Activated naive CD4-positive, alpha-beta T cell treated with anti-CD3 and anti-CD28 coated beads, Interleukin-2, amount 10 ng/mL, durations not matched to agents 7 days and 5 days (primary cell): ENCODE measurements at regions not wholly inside any gene's neighbourhood (a gene's known extent, or its start where the extent isn't known, plus 50 kb on each side); places are given as distances from the start of the nearest gene placed in this dataset.
"Not testable (repeated sequence)": the region's sequence is repeated elsewhere in the genome, so short reads cannot be mapped to it uniquely, and the experiment has no call there.

Experiments used
- CTCF ChIA-PET: fragments of 350-600 bp; sonication (Branson Sonifier 250); formaldehyde crosslinking; loops from one replicate; lab custom pipeline; 2021; ENCODE audit warnings: antibody characterized with exemption; lab: Charles Lee
- DNase-seq: peaks from one replicate; pipeline ENCODE4 v3.0.0-alpha.2; 2020
- H3K27ac Mint-ChIP-seq: one replicate; pipeline ENCODE4 v1.8.0; 2021; ENCODE audit warnings: mild to moderate bottlenecking, moderate library complexity, mixed read lengths
- H3K27me3 Mint-ChIP-seq: one replicate; pipeline ENCODE4 v1.8.0; 2021; ENCODE audit warnings: mild to moderate bottlenecking, mixed read lengths
- H3K36me3 Mint-ChIP-seq: one replicate; pipeline ENCODE4 v1.8.0; 2021; ENCODE audit warnings: mixed read lengths
- H3K4me1 Mint-ChIP-seq: one replicate; pipeline ENCODE4 v1.8.0; 2021; ENCODE audit warnings: mixed read lengths
- H3K4me3 Mint-ChIP-seq: one replicate; pipeline ENCODE4 v1.8.0; 2021; ENCODE audit warnings: mild to moderate bottlenecking, moderate library complexity, mixed read lengths
- H3K9me3 Mint-ChIP-seq: one replicate; pipeline ENCODE4 v1.8.0; 2021; ENCODE audit warnings: mixed read lengths

- Mint-ChIP-seq H3K27ac (no peak overlapping the region), H3K36me3 (no peaks in the 10 kb centered on the region), H3K9me3 (peaks cover 1% of the 10 kb centered on the region), H3K27me3 (no peaks in the 10 kb centered on the region), H3K4me3 (no peak overlapping the region), H3K4me1 (no peaks in the 10 kb centered on the region)
- no peak for DNase-seq
- CTCF ChIA-PET, result no interaction called here
Observed at GRCh38 chr3:118213892-118214291, 820.8 kb downstream of the IGSF11 start.

GRCh38 chr3:118226206-118226605 lies 808.4 kb downstream of the IGSF11 start:
- no peaks in the 10 kb centered on the region for H3K27me3 Mint-ChIP-seq
- no peak for DNase-seq
- no peak overlapping the region for H3K4me3 Mint-ChIP-seq
- CTCF ChIA-PET, result no interaction called here
- no peaks in the 10 kb centered on the region for H3K4me1 Mint-ChIP-seq
- H3K36me3 Mint-ChIP-seq, result no peaks in the 10 kb centered on the region
- H3K9me3 Mint-ChIP-seq, result peaks cover 13% of the 10 kb centered on the region
- no peak overlapping the region for H3K27ac Mint-ChIP-seq

GRCh38 chr3:118227191-118227590 lies 807.5 kb downstream of the IGSF11 start:
- Mint-ChIP-seq H3K4me1 (no peaks in the 10 kb centered on the region), H3K27me3 (no peaks in the 10 kb centered on the region), H3K9me3 (peaks cover 10% of the 10 kb centered on the region), H3K36me3 (no peaks in the 10 kb centered on the region), H3K27ac (no peak overlapping the region), H3K4me3 (no peak overlapping the region)
- DNase-seq, result no peak
- CTCF ChIA-PET, result no interaction called here

- Mint-ChIP-seq H3K4me3 (no peak overlapping the region), H3K36me3 (no peaks in the 10 kb centered on the region), H3K27me3 (no peaks in the 10 kb centered on the region), H3K4me1 (no peaks in the 10 kb centered on the region), H3K9me3 (peaks cover 6% of the 10 kb centered on the region), H3K27ac (no peak overlapping the region)
- no peak for DNase-seq
- CTCF ChIA-PET, result no interaction called here
Observed at GRCh38 chr3:118228151-118228550, 806.5 kb downstream of the IGSF11 start.

- DNase-seq, result no peak
- Mint-ChIP-seq H3K27ac (no peak overlapping the region), H3K4me3 (no peak overlapping the region), H3K9me3 (peaks cover 6% of the 10 kb centered on the region), H3K27me3 (no peaks in the 10 kb centered on the region), H3K4me1 (no peaks in the 10 kb centered on the region), H3K36me3 (no peaks in the 10 kb centered on the region)
- CTCF ChIA-PET, result no interaction called here
Observed at GRCh38 chr3:118229196-118229595, 805.5 kb downstream of the IGSF11 start.

GRCh38 chr3:118231578-118231977 lies 803.1 kb downstream of the IGSF11 start:
- Mint-ChIP-seq H3K4me3 (no peak overlapping the region), H3K27me3 (no peaks in the 10 kb centered on the region), H3K36me3 (no peaks in the 10 kb centered on the region), H3K4me1 (no peaks in the 10 kb centered on the region), H3K27ac (no peak overlapping the region), H3K9me3 (peaks cover 6% of the 10 kb centered on the region)
- DNase-seq, result no peak
- CTCF ChIA-PET, result no interaction called here

GRCh38 chr3:118239253-118239652 lies 795.4 kb downstream of the IGSF11 start:
- CTCF ChIA-PET, result no interaction called here
- Mint-ChIP-seq H3K27ac (no peak overlapping the region), H3K36me3 (no peaks in the 10 kb centered on the region), H3K4me3 (no peak overlapping the region), H3K27me3 (no peaks in the 10 kb centered on the region), H3K4me1 (no peaks in the 10 kb centered on the region), H3K9me3 (no peaks in the 10 kb centered on the region)
- DNase-seq, result no peak

- H3K27me3 Mint-ChIP-seq, result no peaks in the 10 kb centered on the region
- H3K4me3 Mint-ChIP-seq, result no peak overlapping the region
- no peak for DNase-seq
- H3K36me3 Mint-ChIP-seq, result no peaks in the 10 kb centered on the region
- no peaks in the 10 kb centered on the region for H3K4me1 Mint-ChIP-seq
- CTCF ChIA-PET, result no interaction called here
- H3K27ac Mint-ChIP-seq, result no peak overlapping the region
- H3K9me3 Mint-ChIP-seq, result peaks cover 6% of the 10 kb centered on the region
Observed at GRCh38 chr3:118244761-118245160, 789.9 kb downstream of the IGSF11 start.

- Mint-ChIP-seq H3K36me3 (no peaks in the 10 kb centered on the region), H3K4me1 (no peaks in the 10 kb centered on the region), H3K27me3 (no peaks in the 10 kb centered on the region), H3K4me3 (no peak overlapping the region), H3K27ac (no peak overlapping the region), H3K9me3 (peaks cover 6% of the 10 kb centered on the region)
- no peak for DNase-seq
- CTCF ChIA-PET, result no interaction called here
Observed at GRCh38 chr3:118245312-118245711, 789.3 kb downstream of the IGSF11 start.

GRCh38 chr3:118258850-118259249 lies 775.8 kb downstream of the IGSF11 start:
- CTCF ChIA-PET, H3K27ac Mint-ChIP-seq, DNase-seq, H3K27me3 Mint-ChIP-seq, H3K4me3 Mint-ChIP-seq, H3K36me3 Mint-ChIP-seq, H3K4me1 Mint-ChIP-seq: not testable (repeated sequence)
- peaks cover 18% of the 10 kb centered on the region for H3K9me3 Mint-ChIP-seq

- CTCF ChIA-PET, result no interaction called here
- H3K27me3 Mint-ChIP-seq, result no peaks in the 10 kb centered on the region
Observed at GRCh38 chr3:118262800-118263402, 771.7 kb downstream of the IGSF11 start.

GRCh38 chr3:118267588-118267987 lies 767.1 kb downstream of the IGSF11 start:
- Mint-ChIP-seq H3K27me3 (no peaks in the 10 kb centered on the region), H3K4me3 (no peak overlapping the region), H3K4me1 (no peaks in the 10 kb centered on the region), H3K27ac (no peak overlapping the region), H3K36me3 (no peaks in the 10 kb centered on the region), H3K9me3 (peaks cover 13% of the 10 kb centered on the region)
- CTCF ChIA-PET, result no interaction called here
- no peak for DNase-seq

More at GRCh38 chr3:118262800-118263402, 771.7 kb downstream of the IGSF11 start:
- Mint-ChIP-seq H3K36me3 (no peaks in the 10 kb centered on the region), H3K4me1 (no peaks in the 10 kb centered on the region), H3K4me3 (no peak overlapping the region), H3K9me3 (peaks cover 12% of the 10 kb centered on the region), H3K27ac (no peak overlapping the region)
- DNase-seq, result no peak

- H3K4me1 Mint-ChIP-seq, result no peaks in the 10 kb centered on the region
- H3K36me3 Mint-ChIP-seq, result no peaks in the 10 kb centered on the region
- H3K4me3 Mint-ChIP-seq, result no peak overlapping the region
- peaks cover 13% of the 10 kb centered on the region for H3K9me3 Mint-ChIP-seq
- H3K27me3 Mint-ChIP-seq, result no peaks in the 10 kb centered on the region
- CTCF ChIA-PET, result no interaction called here
- H3K27ac Mint-ChIP-seq, result no peak overlapping the region
- DNase-seq, result no peak
Observed at GRCh38 chr3:118269537-118270125, 765.0 kb downstream of the IGSF11 start.

- no peak for DNase-seq
- no peak overlapping the region for H3K4me3 Mint-ChIP-seq
- H3K9me3 Mint-ChIP-seq, result peaks cover 15% of the 10 kb centered on the region
- CTCF ChIA-PET, result no interaction called here
- H3K36me3 Mint-ChIP-seq, result no peaks in the 10 kb centered on the region
- H3K27ac Mint-ChIP-seq, result no peak overlapping the region
- no peaks in the 10 kb centered on the region for H3K4me1 Mint-ChIP-seq
- no peaks in the 10 kb centered on the region for H3K27me3 Mint-ChIP-seq
Observed at GRCh38 chr3:118272991-118273390, 761.7 kb downstream of the IGSF11 start.

GRCh38 chr3:118277814-118278213 lies 756.8 kb downstream of the IGSF11 start:
- no peak for DNase-seq
- H3K4me1 Mint-ChIP-seq, result no peaks in the 10 kb centered on the region
- H3K27ac Mint-ChIP-seq, result no peak overlapping the region
- H3K36me3 Mint-ChIP-seq, result no peaks in the 10 kb centered on the region
- H3K27me3 Mint-ChIP-seq, result no peaks in the 10 kb centered on the region
- H3K9me3 Mint-ChIP-seq, result peaks cover 10% of the 10 kb centered on the region
- H3K4me3 Mint-ChIP-seq, result no peak overlapping the region
- CTCF ChIA-PET, result no interaction called here
